K562 (cell line): ENCODE measurements at regions not wholly inside any gene's neighbourhood (a gene's known extent, or its start where the extent isn't known, plus 50 kb on each side); places are given as distances from the start of the nearest gene placed in this dataset.

ENCODE experiments used
- ATAC-seq: fragments of 200-7000 bp; cut with Tn5 transposase; 3 replicates; pipeline ENCODE4 v1.9.1; 2020; ENCODE audit warnings: moderate library complexity
- BruUV-seq: library from RNA; stranded (reverse); fragments of 400-500 nt; replicated peaks from 2 replicates; lab custom pipeline; 2021; lab: Mats Ljungman, UMichigan
- CTCF ChIA-PET: fragments of 300-600 bp; formaldehyde crosslinking; extraction: SDS; loops from one replicate; lab custom pipeline; 2021; ENCODE audit warnings: low intra/inter-chr PET ratio; lab: Yijun Ruan, JAX
- POLR2A ChIA-PET: fragments of 300-600, 350-650 bp; sonication (Branson Sonifier 250); formaldehyde crosslinking; extraction: SDS; loops from one replicate; lab custom pipeline; 2021; ENCODE audit warnings: antibody characterized with exemption, inconsistent platforms; lab: Yijun Ruan, JAX
- DNase-seq, 4 experiments: peaks; one replicate each; pipeline versions ENCODE4 v3.0.0 to v3.0.0-alpha.2; 2011 to 2018; ENCODE audit warnings: low spot score in 3 of 4, mixed read lengths in 3 of 4; ENCODE audit errors: extremely low read depth in 1 of 4
- FAIRE-seq: peaks from 2 replicates; lab custom pipeline; 2011; peaks lifted over from hg19 to GRCh38; lab: Jason Lieb, UNC
- H2AFZ ChIP-seq: 2 replicates; pipeline ENCODE4 v1.6.0; 2011; ENCODE audit warnings: low read depth, low read length, control low read depth, inconsistent platforms
- H3K27ac ChIP-seq: fragments of 200-600 bp; 3 replicates; pipeline ENCODE4 v1.8.0; 2011; ENCODE audit warnings: low read depth, mild to moderate bottlenecking, control low read depth, inconsistent platforms, low read length, moderate library complexity, mixed read lengths; ENCODE audit errors: extremely low read depth
- H3K27me3 ChIP-seq, 2 experiments: fragments of 300-600 bp in 1 of 2; 2 replicates in 1 of 2; 3 replicates in 1 of 2; pipeline versions ENCODE4 v1.6.0 to v1.8.0; 2011; ENCODE audit warnings: inconsistent platforms in 2 of 2, low read length in 2 of 2, mild to moderate bottlenecking in 1 of 2, mixed read lengths in 1 of 2, moderate library complexity in 1 of 2; ENCODE audit not compliant: control insufficient read depth in 2 of 2, insufficient read depth in 2 of 2
- H3K36me3 ChIP-seq: fragments of 300-600 bp; 3 replicates; pipeline ENCODE4 v1.8.0; 2011; ENCODE audit warnings: mild to moderate bottlenecking, low read length, inconsistent platforms; ENCODE audit not compliant: control insufficient read depth, insufficient read depth
- H3K4me1 ChIP-seq, 2 experiments: fragments of 200-600 bp in 1 of 2; replicated peaks in 1 of 2; 2 replicates in 1 of 2; 3 replicates in 1 of 2; pipeline versions ENCODE4 v1.5.1 to v1.8.0; 2011; ENCODE audit warnings: inconsistent platforms in 2 of 2, low read length in 2 of 2, mild to moderate bottlenecking in 1 of 2, mixed read lengths in 1 of 2, moderate library complexity in 1 of 2; ENCODE audit not compliant: control insufficient read depth in 2 of 2, insufficient read depth in 2 of 2
- H3K4me2 ChIP-seq: 2 replicates; pipeline ENCODE4 v1.6.1; 2011; ENCODE audit warnings: low read length, control low read depth, inconsistent platforms, mixed read lengths; ENCODE audit not compliant: insufficient read depth
- H3K4me3 ChIP-seq: fragments of 200-600 bp; sonication (generic), shearing (Covaris generic); 2 replicates; pipeline ENCODE4 v1.5.1; 2016; ENCODE audit warnings: control low read depth, inconsistent platforms
- H3K79me2 ChIP-seq: fragments of 200-600 bp; 3 replicates; pipeline ENCODE4 v1.8.0; 2011; ENCODE audit warnings: low read length, inconsistent platforms; ENCODE audit not compliant: control insufficient read depth, insufficient read depth
- H3K9ac ChIP-seq, 2 experiments: 2 replicates each; pipeline versions ENCODE4 v1.6.0 to v1.6.1; 2011; ENCODE audit warnings: low read depth in 2 of 2, low read length in 2 of 2, control low read depth in 1 of 2, inconsistent platforms in 1 of 2, mild to moderate bottlenecking in 1 of 2, mixed read lengths in 1 of 2; ENCODE audit not compliant: insufficient read depth in 1 of 2
- H3K9me1 ChIP-seq: one replicate; pipeline ENCODE4 v1.6.0; 2011; ENCODE audit warnings: inconsistent platforms, mild to moderate bottlenecking, low read length, moderate library complexity; ENCODE audit not compliant: control insufficient read depth, insufficient read depth
- H3K9me3 ChIP-seq: replicated peaks from 2 replicates; pipeline ENCODE4 v1.5.1; 2011; ENCODE audit warnings: low read depth, low read length, inconsistent platforms; ENCODE audit not compliant: control insufficient read depth, insufficient read depth
- H4K20me1 ChIP-seq: replicated peaks from 2 replicates; pipeline ENCODE4 v1.6.1; 2011; ENCODE audit warnings: low read length, inconsistent platforms, mixed read lengths; ENCODE audit not compliant: control insufficient read depth, insufficient read depth
- ATF1 ChIP-seq, 2 experiments: fragments of 450-650 bp in 1 of 2; IDR thresholded peaks; 2 replicates each; pipeline ENCODE4 v1.6.1; 2016; ENCODE audit warnings: missing compliant biosample characterization in 1 of 2, missing genetic modification characterization in 1 of 2
- HBP1 ChIP-seq: fragments of 450-650 bp; formaldehyde crosslinking; IDR thresholded peaks from 2 replicates; pipeline ENCODE4 v1.4.0; 2022; ENCODE audit warnings: missing genetic modification characterization
- HMG20B ChIP-seq: fragments of 250-450 bp; sonication (Bioruptor Pico); IDR thresholded peaks from 2 replicates; pipeline ENCODE4 v1.5.0; 2021; ENCODE audit warnings: mild to moderate bottlenecking
- NFIC ChIP-seq: fragments of 450-650 bp; IDR thresholded peaks from 2 replicates; pipeline ENCODE4 v1.6.1; 2017; ENCODE audit warnings: mild to moderate bottlenecking, inconsistent platforms
- POU5F1 ChIP-seq: fragments of 150-350 bp; IDR thresholded peaks from 2 replicates; pipeline ENCODE4 v1.6.1; 2014; ENCODE audit warnings: borderline replicate concordance, low read length, low read depth, mild to moderate bottlenecking; ENCODE audit not compliant: partially characterized antibody
- SIX5 ChIP-seq, 2 experiments: IDR thresholded peaks; 2 replicates each; pipeline ENCODE4 v1.6.1; 2011; ENCODE audit warnings: low read length in 2 of 2, borderline replicate concordance in 1 of 2, low read depth in 1 of 2, mild to moderate bottlenecking in 1 of 2, moderate library complexity in 1 of 2; ENCODE audit not compliant: insufficient read depth in 1 of 2
- SMAD2 ChIP-seq: fragments of 150-350 bp; IDR thresholded peaks from 2 replicates; pipeline ENCODE4 v1.6.1; 2014; ENCODE audit warnings: low read depth, mild to moderate bottlenecking, low read length
- THAP12 ChIP-seq: fragments of 250-450 bp; sonication (Bioruptor Pico); IDR thresholded peaks from 2 replicates; pipeline ENCODE4 v1.9.0; 2021; ENCODE audit warnings: mild to moderate bottlenecking, inconsistent platforms
- U2AF1 ChIP-seq: fragments of 200-400 bp; formaldehyde crosslinking; optimal IDR thresholded peaks from 2 replicates; pipeline ENCODE3; 2017; ENCODE audit warnings: mild to moderate bottlenecking, low read depth, low read length, moderate library complexity
- ZBTB7A ChIP-seq: IDR thresholded peaks from 2 replicates; pipeline ENCODE4 v1.6.1; 2011; ENCODE audit warnings: low read depth, mild to moderate bottlenecking, low read length, moderate library complexity, borderline replicate concordance; ENCODE audit not compliant: control insufficient read depth
- ZNF197 ChIP-seq: fragments of 200-800 bp; sonication (Bioruptor generic); IDR thresholded peaks from 2 replicates; pipeline ENCODE4 v1.6.1; 2016; ENCODE audit warnings: low read depth, missing genetic modification characterization, missing compliant biosample characterization
- ZNF57 ChIP-seq: fragments of 450-650 bp; formaldehyde crosslinking; IDR thresholded peaks from 2 replicates; pipeline ENCODE4 v1.4.0; 2020; ENCODE audit warnings: mild to moderate bottlenecking, moderate library complexity
- ZNF766 ChIP-seq: fragments of 200-800 bp; sonication (Bioruptor generic); conservative IDR thresholded peaks from 2 replicates; pipeline ENCODE4 v1.6.1; 2016; ENCODE audit warnings: missing genetic modification characterization, missing compliant biosample characterization
- WGBS: fragments of 100-300 bp; shearing (Covaris generic); methylation state at CpG from one replicate; pipeline ENCODE4 v1.1.6; 2016; ENCODE audit warnings: low coverage, mixed read lengths; ENCODE audit not compliant: insufficient coverage; ENCODE audit errors: missing lambda C conversion rate; 5-methylcytosine and 5-hydroxymethylcytosine counted together
- in situ Hi-C: fragments of 300-500 bp; cut with MboI; formaldehyde crosslinking; loops from 4 replicates; pipeline ENCODE4 v1.15.0; 2018; ENCODE audit warnings: inconsistent platforms, mixed read lengths
- intact Hi-C: fragments of 100-400 bp; cut with micrococcal nuclease; formaldehyde crosslinking; loops from 2 replicates; pipeline ENCODE4 v1.14.2; 2022

- in situ Hi-C loops = no loop called here
- no peak overlapping the region for H3K27ac ChIP-seq
- no peaks in the 10 kb centered on the region for H3K4me1 ChIP-seq
- H3K27me3 ChIP-seq = no peaks in the 10 kb centered on the region
- H2AFZ ChIP-seq = no peak overlapping the region
- H3K4me3 ChIP-seq = no peak overlapping the region
- H3K9me1 ChIP-seq = no peaks in the 10 kb centered on the region
- ChIA-PET POLR2A (no interaction called here), CTCF (no interaction called here)
- H3K9me3 ChIP-seq = no peaks in the 10 kb centered on the region
- FAIRE-seq (no peak), DNase-seq (no peak), ATAC-seq (no peak)
- TF ChIP-seq ZBTB7A (no peak), ZNF766 (CRISPR knock-in tag) (no peak), SMAD2 (no peak), NFIC (no peak), SIX5 (IDR thresholded peaks at IDR 0.05; ENCODE audit: borderline replicate concordance in 1 of 2, insufficient read depth in 1 of 2, low read depth in 1 of 2, low read length in 2 of 2) (no peak), HMG20B (no peak), ZNF57 (CRISPR knock-in tag) (no peak), HBP1 (CRISPR knock-in tag) (no peak), ATF1 (CRISPR knock-in tag; IDR thresholded peaks at IDR 0.05) (no peak), ATF1 (tag; IDR thresholded peaks at IDR 0.05) (no peak), U2AF1 (no peak), ZNF197 (no peak), POU5F1 (no peak), THAP12 (CRISPR knock-in tag) (no peak)
- no peaks in the 10 kb centered on the region for H3K79me2 ChIP-seq
- H3K4me2 ChIP-seq = no peak overlapping the region
- intact Hi-C loops = no loop called here
- BruUV-seq = no TSS peak
- H4K20me1 ChIP-seq = no peaks in the 10 kb centered on the region
- WGBS = 0% methylated on average over 4 of the region's 4 CpGs
- H3K9ac ChIP-seq = no peak overlapping the region
- H3K36me3 ChIP-seq = no peaks in the 10 kb centered on the region
Observed at GRCh38 chr4:28001698-28002097, 1141.1 kb downstream of the STIM2 start.
